H9 (cell line): ENCODE measurements at regions not wholly inside any gene's neighbourhood (a gene's known extent, or its start where the extent isn't known, plus 50 kb on each side); places are given as distances from the start of the nearest gene placed in this dataset.

Source experiments
- DNase-seq: peaks from one replicate; pipeline ENCODE4 v3.0.0-alpha.2; 2017
- H2AFZ ChIP-seq: one replicate; pipeline ENCODE4 v1.6.1; 2013; ENCODE audit warnings: mild to moderate bottlenecking, low read length, control low read depth, moderate library complexity
- H2AK5ac ChIP-seq: 2 replicates; pipeline ENCODE4 v1.6.1; 2013; ENCODE audit warnings: low read length, control low read depth, mixed read lengths; ENCODE audit not compliant: insufficient read length
- H2BK120ac ChIP-seq: one replicate; pipeline ENCODE4 v1.6.1; 2013; ENCODE audit warnings: low read depth, mild to moderate bottlenecking, low read length, control low read depth, inconsistent platforms; ENCODE audit not compliant: poor library complexity, severe bottlenecking
- H2BK12ac ChIP-seq: 2 replicates; pipeline ENCODE4 v1.6.1; 2013; ENCODE audit warnings: low read length, control low read depth, mixed read lengths, low read depth; ENCODE audit not compliant: insufficient read length
- H2BK15ac ChIP-seq: 2 replicates; pipeline ENCODE4 v1.6.1; 2013; ENCODE audit warnings: low read depth, low read length, control low read depth
- H2BK20ac ChIP-seq: one replicate; pipeline ENCODE4 v1.6.1; 2013; ENCODE audit warnings: low read depth, mild to moderate bottlenecking, low read length, control low read depth, inconsistent platforms; ENCODE audit not compliant: poor library complexity, severe bottlenecking
- H2BK5ac ChIP-seq: 2 replicates; pipeline ENCODE4 v1.6.1; 2013; ENCODE audit warnings: low read length, control low read depth, mixed read lengths; ENCODE audit not compliant: insufficient read length
- H3K14ac ChIP-seq: 2 replicates; pipeline ENCODE4 v1.6.1; 2013; ENCODE audit warnings: low read length, control low read depth; ENCODE audit not compliant: insufficient read depth
- H3K18ac ChIP-seq: 2 replicates; pipeline ENCODE4 v1.6.1; 2013; ENCODE audit warnings: low read depth, mild to moderate bottlenecking, mixed read lengths, low read length, control low read depth; ENCODE audit not compliant: insufficient read length
- H3K23ac ChIP-seq: 2 replicates; pipeline ENCODE4 v1.6.1; 2013; ENCODE audit warnings: low read length, control low read depth, mixed read lengths, low read depth; ENCODE audit not compliant: insufficient read length
- H3K23me2 ChIP-seq: 2 replicates; pipeline ENCODE4 v1.6.1; 2013; ENCODE audit warnings: low read depth, mild to moderate bottlenecking, mixed read lengths, low read length, control low read depth; ENCODE audit not compliant: insufficient read length, poor library complexity, severe bottlenecking
- H3K27ac ChIP-seq: 2 replicates; pipeline ENCODE4 v1.5.1; 2013; ENCODE audit warnings: low read length, control low read depth, mixed read lengths, low read depth; ENCODE audit not compliant: insufficient read length
- H3K27me3 ChIP-seq: 2 replicates; pipeline ENCODE4 v1.6.1; 2013; ENCODE audit warnings: low read length, control low read depth, inconsistent platforms; ENCODE audit not compliant: insufficient read depth
- H3K4ac ChIP-seq: 2 replicates; pipeline ENCODE4 v1.6.1; 2013; ENCODE audit warnings: low read depth, mild to moderate bottlenecking, control low read depth, inconsistent platforms, low read length, moderate library complexity
- H3K4me1 ChIP-seq: 2 replicates; pipeline ENCODE4 v1.6.1; 2013; ENCODE audit warnings: low read length, control low read depth, inconsistent platforms; ENCODE audit not compliant: insufficient read depth
- H3K4me2 ChIP-seq: 2 replicates; pipeline ENCODE4 v1.6.1; 2013; ENCODE audit warnings: low read length, control low read depth, mixed read lengths; ENCODE audit not compliant: insufficient read length, insufficient read depth
- H3K56ac ChIP-seq: 2 replicates; pipeline ENCODE4 v1.6.1; 2013; ENCODE audit warnings: low read depth, mild to moderate bottlenecking, mixed read lengths, low read length, control low read depth; ENCODE audit not compliant: insufficient read length
- H3K79me1 ChIP-seq: 2 replicates; pipeline ENCODE4 v1.6.1; 2013; ENCODE audit warnings: low read depth, mild to moderate bottlenecking, moderate library complexity, low read length, control low read depth, inconsistent platforms; ENCODE audit not compliant: insufficient read depth, poor library complexity, severe bottlenecking
- H3K79me2 ChIP-seq: 2 replicates; pipeline ENCODE4 v1.6.1; 2013; ENCODE audit warnings: low read length, control low read depth, inconsistent platforms; ENCODE audit not compliant: insufficient read depth
- H3K9ac ChIP-seq: 2 replicates; pipeline ENCODE4 v1.6.1; 2013; ENCODE audit warnings: low read length, control low read depth, mixed read lengths; ENCODE audit not compliant: insufficient read length; ENCODE audit errors: extremely low read depth
- H3K9me3 ChIP-seq: one replicate; pipeline ENCODE4 v1.6.1; 2013; ENCODE audit warnings: low read depth, low read length, inconsistent platforms; ENCODE audit not compliant: control insufficient read depth
- H3T11ph ChIP-seq: one replicate; pipeline ENCODE4 v1.6.1; 2013; ENCODE audit warnings: mild to moderate bottlenecking, low read length, control low read depth, inconsistent platforms
- H4K20me1 ChIP-seq: one replicate; pipeline ENCODE4 v1.6.1; 2013; ENCODE audit not compliant: control insufficient read depth, insufficient read length, insufficient read depth
- H4K5ac ChIP-seq: 2 replicates; pipeline ENCODE4 v1.6.1; 2013; ENCODE audit warnings: low read depth, mild to moderate bottlenecking, mixed read lengths, low read length, control low read depth; ENCODE audit not compliant: insufficient read length
- H4K8ac ChIP-seq: replicated peaks from 2 replicates; pipeline ENCODE4 v1.6.1; 2013; ENCODE audit warnings: low read length, control low read depth, mixed read lengths, low read depth; ENCODE audit not compliant: insufficient read length
- H4K91ac ChIP-seq: 2 replicates; pipeline ENCODE4 v1.6.1; 2013; ENCODE audit warnings: low read depth, mild to moderate bottlenecking, moderate library complexity, mixed read lengths, low read length, control low read depth; ENCODE audit not compliant: insufficient read length
- H3K27ac Mint-ChIP-seq, 3 experiments: 2 replicates in 2 of 3; 3 replicates in 1 of 3; pipeline ENCODE4 v1.8.0; 2020 to 2021; ENCODE audit warnings: mixed read lengths in 3 of 3, mild to moderate bottlenecking in 1 of 3, moderate library complexity in 1 of 3
- H3K27me3 Mint-ChIP-seq: 2 replicates; pipeline ENCODE4 v1.8.0; 2021; ENCODE audit warnings: low read depth, mild to moderate bottlenecking, moderate library complexity, mixed read lengths
- H3K36me3 Mint-ChIP-seq, 3 experiments: 2 replicates in 2 of 3; 3 replicates in 1 of 3; pipeline ENCODE4 v1.8.0; 2020 to 2021; ENCODE audit warnings: low read depth in 3 of 3, mixed read lengths in 3 of 3; ENCODE audit not compliant: insufficient read depth in 1 of 3
- H3K4me1 Mint-ChIP-seq, 2 experiments: 2 replicates each; pipeline ENCODE4 v1.8.0; 2020; ENCODE audit warnings: mixed read lengths in 2 of 2
- H3K4me3 Mint-ChIP-seq, 2 experiments: 2 replicates in 1 of 2; 3 replicates in 1 of 2; pipeline ENCODE4 v1.8.0; 2020 to 2021; ENCODE audit warnings: mild to moderate bottlenecking in 2 of 2, mixed read lengths in 2 of 2, moderate library complexity in 1 of 2
- H3K9me3 Mint-ChIP-seq, 2 experiments: 2 replicates in 1 of 2; 3 replicates in 1 of 2; pipeline ENCODE4 v1.8.0; 2020; ENCODE audit warnings: mild to moderate bottlenecking in 2 of 2, mixed read lengths in 2 of 2, moderate library complexity in 1 of 2
- CTCF ChIP-seq: fragments of 200-600 bp; sonication (generic); conservative IDR thresholded peaks from 3 replicates; pipeline ENCODE4 v1.8.0; 2021; ENCODE audit warnings: antibody characterized with exemption, mild to moderate bottlenecking
- WGBS: extraction: QIAGEN DNeasy Blood & Tissue Kit; methylation state at CpG from one replicate; pipeline ENCODE4 v1.1.7; 2013; ENCODE audit warnings: missing lambda C conversion rate, low lambda C conversion rate, mixed read lengths; ENCODE audit not compliant: insufficient read length; ENCODE audit errors: extremely low coverage; 5-methylcytosine and 5-hydroxymethylcytosine counted together

GRCh38 chr12:105667973-105668743, 337.7 kb downstream of the C12orf75 start:
- H3T11ph ChIP-seq, result no peak overlapping the region
- no peak overlapping the region for H3K56ac ChIP-seq
- H3K23ac ChIP-seq, result no peak overlapping the region
- no peaks in the 10 kb centered on the region for H4K20me1 ChIP-seq
- Mint-ChIP-seq H3K4me1 (no peaks in the 10 kb centered on the region), H3K27ac (no peak overlapping the region), H3K4me3 (no peak overlapping the region), H3K9me3 (no peaks in the 10 kb centered on the region; a peak in 1 of 5 replicates), H3K27me3 (no peaks in the 10 kb centered on the region), H3K36me3 (no peaks in the 10 kb centered on the region; a peak in 1 of 7 replicates)
- no peak overlapping the region for H4K8ac ChIP-seq
- H3K79me2 ChIP-seq, result no peaks in the 10 kb centered on the region
- H3K14ac ChIP-seq, result no peak overlapping the region
- no peaks in the 10 kb centered on the region for H3K23me2 ChIP-seq
- no peaks in the 10 kb centered on the region for H3K9me3 ChIP-seq
- no peak for TF ChIP-seq CTCF
- H2AK5ac ChIP-seq, result no peak overlapping the region
- no peak overlapping the region for H2BK120ac ChIP-seq
- H3K9ac ChIP-seq, result no peak overlapping the region
- no peaks in the 10 kb centered on the region for H3K79me1 ChIP-seq
- no peak overlapping the region for H2BK12ac ChIP-seq
- no peak overlapping the region for H4K91ac ChIP-seq
- no peak overlapping the region for H2AFZ ChIP-seq
- H3K4me1 ChIP-seq, result no peaks in the 10 kb centered on the region
- no peak overlapping the region for H4K5ac ChIP-seq
- H3K18ac ChIP-seq, result no peak overlapping the region
- no peak overlapping the region for H3K4me2 ChIP-seq
- H3K27me3 ChIP-seq, result no peaks in the 10 kb centered on the region
- H3K4ac ChIP-seq, result no peak overlapping the region
- H3K27ac ChIP-seq, result no peak overlapping the region
- no peak overlapping the region for H2BK5ac ChIP-seq
- no CpG with 5 or more reads among the region's 2 CpGs for WGBS
- no peak overlapping the region for H2BK20ac ChIP-seq
- H2BK15ac ChIP-seq, result no peak overlapping the region
- DNase-seq, result no peak
